Psoas muscle (tissue), 7 donors: ENCODE measurements at regions not wholly inside any gene's neighbourhood (a gene's known extent, or its start where the extent isn't known, plus 50 kb on each side); places are given as distances from the start of the nearest gene placed in this dataset.
A peak's percentile ranks its signal among the peaks of the same experiment; 100 is the strongest.

ENCODE experiments used
- ATAC-seq, 4 donors: fragments of 200-7000 bp; cut with Tn5 transposase; one replicate each; pipeline ENCODE4 v1.9.1; 2020; ENCODE audit warnings: moderate library complexity in 3 of 4, mild to moderate bottlenecking in 2 of 4
- DNase-seq, 2 donors: peaks; one replicate each; pipeline ENCODE4 v3.0.0-alpha.2; 2020
- H3K27ac ChIP-seq: fragments of 200-600 bp; one replicate; pipeline ENCODE4 v1.8.0; 2022
- H3K27me3 ChIP-seq, 3 donors: fragments of 200-600 bp in 1 of 3; one replicate each; pipeline versions ENCODE4 v1.6.1 to v1.8.0; 2013 to 2022; ENCODE audit warnings: low read length in 2 of 3, mild to moderate bottlenecking in 2 of 3, moderate library complexity in 1 of 3; ENCODE audit not compliant: insufficient read depth in 3 of 3
- H3K36me3 ChIP-seq, 2 donors: fragments of 200-600 bp in 1 of 2; one replicate each; pipeline versions ENCODE4 v1.6.1 to v1.8.0; 2013 to 2022; ENCODE audit warnings: low read depth in 1 of 2, mild to moderate bottlenecking in 1 of 2, moderate library complexity in 1 of 2; ENCODE audit not compliant: insufficient read depth in 1 of 2
- H3K4me1 ChIP-seq: fragments of 200-600 bp; one replicate; pipeline ENCODE4 v1.8.0; 2022
- H3K4me3 ChIP-seq: fragments of 200-600 bp; one replicate; pipeline ENCODE4 v1.8.0; 2022; ENCODE audit warnings: mild to moderate bottlenecking
- H3K9me3 ChIP-seq: fragments of 200-600 bp; one replicate; pipeline ENCODE4 v1.8.0; 2022
- CTCF ChIP-seq: fragments of 200-600 bp; IDR thresholded peaks from one replicate; pipeline ENCODE4 v1.8.0; 2022; ENCODE audit warnings: antibody characterized with exemption
- WGBS, 3 donors: extraction: QIAGEN DNeasy Blood & Tissue Kit; methylation state at CpG; one replicate each; pipeline versions ENCODE4 v1.1.6 to v1.1.7; 2013; 5-methylcytosine and 5-hydroxymethylcytosine counted together
- intact Hi-C, 2 donors: fragments of 100-400 bp; cut with DNase I; formaldehyde crosslinking; loops; one replicate each; pipeline versions ENCODE4 v1.11.0 to v1.14.2; 2022
- donor health status: healthy with polysubstance abuse.
- donor health status: DM: no; HTN: no; CAD: no; lungs with moderate emphysema.
- donor health status: Bipolar disorder and iron deficiency.
- donor health status: healthy.
- donor health status: DM: yes; HTN: yes; CAD: no.
- donor health status: DM: no; HTN: no; CAD: no.
- donor health status: DM: yes; HTN: yes; CAD: no.

GRCh38 chr5:89450149-89450538 lies 567.2 kb upstream of the MEF2C start:
- TF ChIP-seq CTCF: no peak
- 89 to 96% (median 89%) methylated on average over 1 of the region's 1 CpG for WGBS, 3 donors
- intact Hi-C loops: no loop called here

GRCh38 chr5:89449392-89450148 lies 566.6 kb upstream of the MEF2C start:
- intact Hi-C loops: loop anchor here in 1 of 2 donors (10.0 kb wide), 1 partner anchor 555 kb away; no protein-coding TSS in a partner anchor
- no peaks in the 10 kb centered on the region for H3K4me1 ChIP-seq
- no peak overlapping the region for H3K4me3 ChIP-seq
- no peak overlapping the region for H3K27ac ChIP-seq
- WGBS, 3 donors: 77 to 87% (median 85%) methylated on average over 3 of the region's 3 CpGs
- DNase-seq (no peak), ATAC-seq (no peak)
- TF ChIP-seq CTCF: no peak
- no peaks in the 10 kb centered on the region for H3K36me3 ChIP-seq
- H3K27me3 ChIP-seq: no peaks in the 10 kb centered on the region
- H3K9me3 ChIP-seq: no peaks in the 10 kb centered on the region

More at GRCh38 chr5:89450149-89450538, 567.2 kb upstream of the MEF2C start:
- Histone ChIP-seq H3K27ac (no peak overlapping the region), H3K4me3 (no peak overlapping the region), H3K9me3 (no peaks in the 10 kb centered on the region), H3K4me1 (no peaks in the 10 kb centered on the region), H3K27me3 (no peaks in the 10 kb centered on the region), H3K36me3 (no peaks in the 10 kb centered on the region)
- DNase-seq (no peak), ATAC-seq (no peak)

GRCh38 chr5:89447027-89447426 lies 564.0 kb upstream of the MEF2C start:
- no peaks in the 10 kb centered on the region for H3K27me3 ChIP-seq
- H3K9me3 ChIP-seq: no peaks in the 10 kb centered on the region
- no peaks in the 10 kb centered on the region for H3K4me1 ChIP-seq
- ATAC-seq (no peak), DNase-seq (no peak)
- WGBS, 3 donors: 82 to 92% (median 85%) methylated on average over 3 of the region's 3 CpGs
- H3K36me3 ChIP-seq: no peaks in the 10 kb centered on the region
- intact Hi-C loops: loop anchor here in 1 of 2 donors (10.0 kb wide), 1 partner anchor 552 kb away; no protein-coding TSS in a partner anchor
- H3K27ac ChIP-seq: no peak overlapping the region
- no peak overlapping the region for H3K4me3 ChIP-seq
- no peak for TF ChIP-seq CTCF

GRCh38 chr5:89445106-89445745 lies 562.2 kb upstream of the MEF2C start:
- no peaks in the 10 kb centered on the region for H3K36me3 ChIP-seq
- 80 to 91% (median 86%) methylated on average over 5 of the region's 5 CpGs for whole genome bisulfite sequencing, 3 donors
- no peak for TF ChIP-seq CTCF
- H3K4me3 ChIP-seq: no peak overlapping the region
- H3K27me3 ChIP-seq: no peaks in the 10 kb centered on the region
- peaks cover 5% of the 10 kb centered on the region for H3K4me1 ChIP-seq
- peak in 1 of 4 donors; percentile 43 for ATAC-seq
- H3K9me3 ChIP-seq: no peaks in the 10 kb centered on the region
- no peak for DNase-seq
- intact Hi-C loops: loop anchor here in 1 of 2 donors (10.0 kb wide), 1 partner anchor 550 kb away; no protein-coding TSS in a partner anchor
- no peak overlapping the region for H3K27ac ChIP-seq
